Bronchial epithelial cell (primary cell): ENCODE measurements at regions not wholly inside any gene's neighbourhood (a gene's known extent, or its start where the extent isn't known, plus 50 kb on each side); places are given as distances from the start of the nearest gene placed in this dataset.

Experiments used
- DNase-seq: peaks from one replicate; pipeline ENCODE4 v3.0.0-alpha.2; 2010; ENCODE audit warnings: low read depth
- FAIRE-seq: peaks from 2 replicates; lab custom pipeline; 2011; peaks lifted over from hg19 to GRCh38; lab: Jason Lieb, UNC
- H3K27me3 ChIP-seq: 2 replicates; pipeline ENCODE4 v1.5.1; 2011; ENCODE audit warnings: low read length; ENCODE audit not compliant: control insufficient read depth, insufficient read depth
- H3K36me3 ChIP-seq: 2 replicates; pipeline ENCODE4 v1.5.1; 2011; ENCODE audit warnings: low read length; ENCODE audit not compliant: control insufficient read depth, insufficient read depth
- H3K4me3 ChIP-seq: 2 replicates; pipeline ENCODE4 v1.5.1; 2011; ENCODE audit warnings: mild to moderate bottlenecking, low read depth, low read length, control low read depth
- CTCF ChIP-seq: IDR thresholded peaks from 2 replicates; pipeline ENCODE4 v1.5.1; 2011; ENCODE audit warnings: mild to moderate bottlenecking, moderate library complexity, low read length, control low read depth, inconsistent platforms; ENCODE audit not compliant: insufficient read depth, severe bottlenecking

- no peak for TF ChIP-seq CTCF
These were observed 423.4 kb upstream of the UBE2E2 start for GRCh38 chr3:22779737-22780136.

GRCh38 chr3:22792533-22792932 lies 410.6 kb upstream of the UBE2E2 start:
- no peaks in the 10 kb centered on the region for H3K27me3 ChIP-seq
- FAIRE-seq, result no peak
- no peak for TF ChIP-seq CTCF
- H3K4me3 ChIP-seq, result no peak overlapping the region
- no peaks in the 10 kb centered on the region for H3K36me3 ChIP-seq
- DNase-seq, result no peak

More at GRCh38 chr3:22779737-22780136, 423.4 kb upstream of the UBE2E2 start:
- DNase-seq, result peak; percentile 55
- FAIRE-seq, result no peak
- Histone ChIP-seq H3K4me3 (no peak overlapping the region), H3K27me3 (no peaks in the 10 kb centered on the region), H3K36me3 (no peaks in the 10 kb centered on the region)

GRCh38 chr3:22795917-22796316 lies 407.2 kb upstream of the UBE2E2 start:
- TF ChIP-seq CTCF, result no peak
- Histone ChIP-seq H3K36me3 (no peaks in the 10 kb centered on the region), H3K4me3 (no peak overlapping the region), H3K27me3 (no peaks in the 10 kb centered on the region)
- peak; percentile 3 for DNase-seq
- no peak for FAIRE-seq

GRCh38 chr3:22798461-22798860 lies 404.7 kb upstream of the UBE2E2 start:
- no peak for DNase-seq

GRCh38 chr3:22819209-22819608 lies 383.9 kb upstream of the UBE2E2 start:
- no peak for TF ChIP-seq CTCF
- DNase-seq (no peak), FAIRE-seq (no peak)
- no peaks in the 10 kb centered on the region for H3K27me3 ChIP-seq
- H3K36me3 ChIP-seq, result no peaks in the 10 kb centered on the region
- H3K4me3 ChIP-seq, result no peak overlapping the region

More at GRCh38 chr3:22798461-22798860, 404.7 kb upstream of the UBE2E2 start:
- Histone ChIP-seq H3K36me3 (no peaks in the 10 kb centered on the region), H3K4me3 (no peak overlapping the region), H3K27me3 (no peaks in the 10 kb centered on the region)
- FAIRE-seq, result no peak
- no peak for TF ChIP-seq CTCF

- Histone ChIP-seq H3K36me3 (no peaks in the 10 kb centered on the region), H3K27me3 (no peaks in the 10 kb centered on the region), H3K4me3 (no peak overlapping the region)
- no peak for TF ChIP-seq CTCF
- FAIRE-seq, result no peak
- peak; percentile 44 for DNase-seq
These were observed 368.1 kb upstream of the UBE2E2 start for GRCh38 chr3:22835041-22835440.
